HepG2 (cell line): ENCODE measurements at regions not wholly inside any gene's neighbourhood (a gene's known extent, or its start where the extent isn't known, plus 50 kb on each side); places are given as distances from the start of the nearest gene placed in this dataset.

Source experiments
- ATAC-seq: fragments of 200-7000 bp; cut with Tn5 transposase; 3 replicates; pipeline ENCODE4 v1.9.1; 2020; ENCODE audit warnings: mild to moderate bottlenecking, moderate library complexity
- BruUV-seq: library from RNA; stranded (reverse); fragments of 400-500 nt; replicated peaks from 2 replicates; lab custom pipeline; 2021; lab: Mats Ljungman, UMichigan
- CTCF ChIA-PET: fragments of 300-600 bp; formaldehyde crosslinking; extraction: SDS; loops from one replicate; lab custom pipeline; 2021; ENCODE audit warnings: low total read pairs, inconsistent platforms, low intra/inter-chr PET ratio; lab: Yijun Ruan, JAX
- POLR2A ChIA-PET: fragments of 350-600 bp; sonication (Branson Sonifier 250); formaldehyde crosslinking; loops from one replicate; lab custom pipeline; 2020; ENCODE audit warnings: antibody characterized with exemption, inconsistent platforms; lab: Yijun Ruan, JAX
- DNase-seq: peaks from one replicate; pipeline ENCODE4 v3.0.0-alpha.2; 2015; ENCODE audit warnings: low spot score
- FAIRE-seq: peaks from 3 replicates; lab custom pipeline; 2011; peaks lifted over from hg19 to GRCh38; lab: Jason Lieb, UNC
- H2AFZ ChIP-seq: one replicate; pipeline ENCODE4 v1.6.1; 2011; ENCODE audit warnings: low read length, inconsistent platforms
- H3K27ac ChIP-seq: fragments of 300-600 bp; 3 replicates; pipeline ENCODE4 v1.8.0; 2011; ENCODE audit warnings: mixed run types, mild to moderate bottlenecking, mixed read lengths, low read length, inconsistent platforms; ENCODE audit not compliant: insufficient read depth; ENCODE audit errors: extremely low read length
- H3K27me3 ChIP-seq, 2 experiments: fragments of 200-600 bp in 1 of 2; 2 replicates in 1 of 2; 3 replicates in 1 of 2; pipeline versions ENCODE4 v1.6.0 to v1.8.0; 2011; ENCODE audit warnings: low read length in 2 of 2, mild to moderate bottlenecking in 2 of 2, moderate library complexity in 2 of 2, inconsistent platforms in 1 of 2; ENCODE audit not compliant: insufficient read depth in 2 of 2, control insufficient read depth in 1 of 2
- H3K36me3 ChIP-seq, 2 experiments: fragments of 200-600 bp in 1 of 2; replicated peaks in 1 of 2; 2 replicates in 1 of 2; 3 replicates in 1 of 2; pipeline versions ENCODE4 v1.5.1 to v1.8.0; 2011; ENCODE audit warnings: low read length in 2 of 2, inconsistent platforms in 1 of 2; ENCODE audit not compliant: insufficient read depth in 2 of 2, control insufficient read depth in 1 of 2
- H3K4me1 ChIP-seq: 2 replicates; pipeline ENCODE4 v1.5.1; 2012; ENCODE audit warnings: low read length, inconsistent platforms; ENCODE audit not compliant: insufficient read depth
- H3K4me2 ChIP-seq: 2 replicates; pipeline ENCODE4 v1.6.0; 2011; ENCODE audit warnings: low read depth, low read length, inconsistent platforms
- H3K4me3 ChIP-seq, 3 experiments: fragments of 200-600 bp in 1 of 3; sonication (generic), shearing (Covaris generic) in 1 of 3; replicated peaks in 1 of 3; 2 replicates each; pipeline ENCODE4 v1.5.1; 2011 to 2016; ENCODE audit warnings: low read length in 3 of 3, inconsistent platforms in 2 of 3, low read depth in 2 of 3, mild to moderate bottlenecking in 2 of 3, control low read depth in 1 of 3, mixed read lengths in 1 of 3; ENCODE audit not compliant: insufficient read depth in 1 of 3
- H3K79me2 ChIP-seq: one replicate; pipeline ENCODE4 v1.6.1; 2011; ENCODE audit warnings: low read length, inconsistent platforms; ENCODE audit not compliant: insufficient read depth
- H3K9ac ChIP-seq: 2 replicates; pipeline ENCODE4 v1.6.0; 2011; ENCODE audit warnings: mild to moderate bottlenecking, low read depth, low read length, inconsistent platforms; ENCODE audit not compliant: insufficient read depth
- H3K9me3 ChIP-seq: 2 replicates; pipeline ENCODE4 v1.5.1; 2012; ENCODE audit warnings: mild to moderate bottlenecking, low read length
- H4K20me1 ChIP-seq: 2 replicates; pipeline ENCODE4 v1.6.0; 2011; ENCODE audit warnings: inconsistent platforms, mild to moderate bottlenecking, low read length, moderate library complexity; ENCODE audit not compliant: insufficient read depth
- DNMT1 ChIP-seq: sonication (generic); formaldehyde crosslinking; IDR thresholded peaks from 2 replicates; pipeline ENCODE4 v1.5.1; 2020; ENCODE audit warnings: mild to moderate bottlenecking, missing genetic modification reagents
- FUBP1 ChIP-seq: sonication (generic); formaldehyde crosslinking; IDR thresholded peaks from 2 replicates; pipeline ENCODE4 v1.5.1; 2020; ENCODE audit warnings: missing genetic modification reagents, mild to moderate bottlenecking, borderline replicate concordance
- HNF1B ChIP-seq: sonication (generic); formaldehyde crosslinking; IDR thresholded peaks from 2 replicates; pipeline ENCODE4 v1.5.1; 2020; ENCODE audit warnings: mild to moderate bottlenecking, moderate library complexity, missing genetic modification reagents
- SNAPC2 ChIP-seq: sonication (generic); formaldehyde crosslinking; IDR thresholded peaks from 2 replicates; pipeline ENCODE4 v1.8.1; 2022; ENCODE audit warnings: mild to moderate bottlenecking, missing genetic modification reagents
- ZFP36L1 ChIP-seq: sonication (generic); formaldehyde crosslinking; IDR thresholded peaks from 2 replicates; pipeline ENCODE4 v1.8.0; 2022; ENCODE audit warnings: mild to moderate bottlenecking, missing genetic modification reagents, moderate library complexity
- ZNF138 ChIP-seq: sonication (generic); formaldehyde crosslinking; IDR thresholded peaks from 2 replicates; pipeline ENCODE4 v1.5.0; 2020; ENCODE audit warnings: mild to moderate bottlenecking, low read depth, missing genetic modification reagents
- WGBS: methylation state at CpG from one replicate; pipeline ENCODE4 v1.1.6; 2017; ENCODE audit warnings: low lambda C conversion rate; 5-methylcytosine and 5-hydroxymethylcytosine counted together
- in situ Hi-C: cut with HindIII; loops from 2 replicates; pipeline ENCODE4 v1.10.0; 2017; ENCODE audit warnings: low pct_unique_long_range_greater_than_20kb; ENCODE audit not compliant: extremely low pct_ligation_motif_present
- intact Hi-C: fragments of 100-400 bp; cut with micrococcal nuclease; formaldehyde crosslinking; loops from one replicate; pipeline ENCODE4 v1.10.0; 2022; ENCODE audit not compliant: unreplicated experiment

- no peak for TF ChIP-seq FUBP1 (CRISPR knock-in tag)
- TF ChIP-seq DNMT1 (CRISPR knock-in tag): no peak
- no peak for TF ChIP-seq ZFP36L1 (CRISPR knock-in tag)
These were observed 232.2 kb upstream of the PKN2 start (continued) for GRCh38 chr1:88451856-88452255.

GRCh38 chr1:88453295-88453694 is 230.8 kb upstream of the PKN2 start:
- FAIRE-seq: no peak
- Histone ChIP-seq H3K27me3 (no peaks in the 10 kb centered on the region), H3K9me3 (no peaks in the 10 kb centered on the region), H2AFZ (no peak overlapping the region), H3K36me3 (no peaks in the 10 kb centered on the region), H3K4me1 (no peaks in the 10 kb centered on the region), H3K9ac (no peak overlapping the region), H3K4me2 (no peak overlapping the region), H3K79me2 (no peaks in the 10 kb centered on the region), H3K4me3 (no peak overlapping the region), H4K20me1 (no peaks in the 10 kb centered on the region), H3K27ac (no peak overlapping the region)
- in situ Hi-C loops: no loop called here
- no peak for ATAC-seq
- CTCF ChIA-PET: no interaction called here
- POLR2A ChIA-PET: no interaction called here
- TF ChIP-seq HNF1B (CRISPR knock-in tag): no peak
- no peak for TF ChIP-seq SNAPC2 (CRISPR knock-in tag)
- TF ChIP-seq ZNF138 (CRISPR knock-in tag): no peak
- no peak for DNase-seq
- WGBS: under 1% methylated on average over 7 of the region's 7 CpGs
- intact Hi-C loops: no loop called here
- no TSS peak for BruUV-seq
